HCT116 (cell line): ENCODE measurements at regions not wholly inside any gene's neighbourhood (a gene's known extent, or its start where the extent isn't known, plus 50 kb on each side); places are given as distances from the start of the nearest gene placed in this dataset.

Source experiments
- ATAC-seq: fragments of 200-7000 bp; cut with Tn5 transposase; 2 replicates; pipeline ENCODE4 v1.9.1; 2020; ENCODE audit warnings: mild to moderate bottlenecking, moderate library complexity
- BruUV-seq: library from RNA; stranded (reverse); fragments of 400-500 nt; replicated peaks from 2 replicates; lab custom pipeline; 2021; lab: Mats Ljungman, UMichigan
- CTCF ChIA-PET: fragments of 300-600 bp; sonication (Branson Sonifier 250); formaldehyde crosslinking; loops from one replicate; lab custom pipeline; 2021; ENCODE audit warnings: antibody characterized with exemption; lab: Charles Lee
- POLR2A ChIA-PET: fragments of 300-600, 350-600 bp; sonication (Branson Sonifier 250); formaldehyde crosslinking; loops from one replicate; lab custom pipeline; 2021; ENCODE audit warnings: antibody characterized with exemption; lab: Charles Lee
- RAD21 ChIA-PET, 2 experiments: fragments of 300-600 bp; sonication (Branson Sonifier 250); formaldehyde crosslinking; loops; one replicate each; lab custom pipeline; 2023; ENCODE audit warnings: low total read pairs in 2 of 2; ENCODE audit not compliant: uncharacterized antibody in 2 of 2, unreplicated experiment in 2 of 2, low non-redundant PET in 1 of 2; lab: Charles Lee
- DNase-seq: peaks from one replicate; pipeline ENCODE4 v3.0.0-alpha.2; 2010; ENCODE audit warnings: low read depth, low spot score
- H2AFZ ChIP-seq: fragments of 200-600 bp; shearing (Covaris generic), sonication (generic); 2 replicates; pipeline ENCODE4 v1.6.1; 2017; ENCODE audit warnings: low read depth, mixed run types, mixed read lengths, antibody characterized with exemption, low read length; ENCODE audit not compliant: poor library complexity, severe bottlenecking
- H3K27ac ChIP-seq: 2 replicates; pipeline ENCODE4 v1.5.1; 2012; ENCODE audit warnings: low read depth, low read length
- H3K27me3 ChIP-seq: fragments of 200-600 bp; sonication (generic); 2 replicates; pipeline ENCODE4 v1.6.1; 2016; ENCODE audit warnings: mixed run types, low read length, mixed read lengths; ENCODE audit not compliant: insufficient read depth
- H3K36me3 ChIP-seq, 2 experiments: fragments of 200-500 bp in 1 of 2; fragments of 200-600 bp in 1 of 2; sonication (Bioruptor generic) in 1 of 2; sonication (generic) in 1 of 2; 2 replicates each; pipeline versions ENCODE4 v1.5.1 to v1.6.1; 2014 to 2016; ENCODE audit warnings: low read length in 2 of 2, inconsistent platforms in 1 of 2, mixed read lengths in 1 of 2, mixed run types in 1 of 2; ENCODE audit not compliant: insufficient read depth in 2 of 2, control insufficient read depth in 1 of 2
- H3K4me1 ChIP-seq, 2 experiments: fragments of 200-600 bp in 1 of 2; sonication (generic) in 1 of 2; 2 replicates each; pipeline versions ENCODE4 v1.5.1 to v1.6.1; 2012 to 2017; ENCODE audit warnings: low read length in 2 of 2, inconsistent platforms in 1 of 2, mild to moderate bottlenecking in 1 of 2, mixed read lengths in 1 of 2, mixed run types in 1 of 2, moderate library complexity in 1 of 2; ENCODE audit not compliant: insufficient read depth in 2 of 2, control insufficient read depth in 1 of 2
- H3K4me2 ChIP-seq: fragments of 200-600 bp; sonication (generic); 2 replicates; pipeline ENCODE4 v1.6.1; 2017; ENCODE audit warnings: mixed run types, low read length, mixed read lengths
- H3K4me3 ChIP-seq, 2 experiments: fragments of 200-600 bp in 1 of 2; sonication (generic) in 1 of 2; replicated peaks in 1 of 2; 2 replicates each; pipeline ENCODE4 v1.5.1; 2011 to 2016; ENCODE audit warnings: low read length in 2 of 2, control low read depth in 1 of 2, low read depth in 1 of 2, mild to moderate bottlenecking in 1 of 2, mixed read lengths in 1 of 2, mixed run types in 1 of 2
- H3K79me2 ChIP-seq: fragments of 200-600 bp; sonication (generic); 2 replicates; pipeline ENCODE4 v1.6.1; 2017; ENCODE audit warnings: mild to moderate bottlenecking, mixed run types, low read length, moderate library complexity, mixed read lengths; ENCODE audit not compliant: insufficient read depth
- H3K9ac ChIP-seq: fragments of 200-600 bp; sonication (generic); 2 replicates; pipeline ENCODE4 v1.6.1; 2016; ENCODE audit warnings: low read length, mixed read lengths
- H3K9me2 ChIP-seq: fragments of 200-600 bp; sonication (generic), shearing (Covaris generic); 2 replicates; pipeline ENCODE4 v1.6.1; 2017; ENCODE audit warnings: mixed run types, mild to moderate bottlenecking, moderate library complexity; ENCODE audit not compliant: insufficient read depth
- H3K9me3 ChIP-seq, 2 experiments: fragments of 200-500 bp in 1 of 2; fragments of 200-600 bp in 1 of 2; sonication (Bioruptor generic) in 1 of 2; sonication (generic) in 1 of 2; 2 replicates each; pipeline ENCODE4 v1.6.1; 2014 to 2017; ENCODE audit warnings: low read length in 2 of 2, mixed read lengths in 2 of 2, inconsistent platforms in 1 of 2, low read depth in 1 of 2, mild to moderate bottlenecking in 1 of 2, mixed run types in 1 of 2, moderate library complexity in 1 of 2; ENCODE audit not compliant: control insufficient read depth in 1 of 2, insufficient read depth in 1 of 2
- H4K20me1 ChIP-seq: fragments of 200-600 bp; sonication (generic), shearing (Covaris generic); 2 replicates; pipeline ENCODE4 v1.6.1; 2017; ENCODE audit warnings: mixed run types, mild to moderate bottlenecking, moderate library complexity; ENCODE audit not compliant: insufficient read depth
- CBX3 ChIP-seq: IDR thresholded peaks from 2 replicates; pipeline ENCODE4 v1.6.1; 2012; ENCODE audit warnings: low read depth
- EGR1 ChIP-seq: IDR thresholded peaks from 2 replicates; pipeline ENCODE4 v1.6.1; 2012; ENCODE audit warnings: low read depth
- ELF1 ChIP-seq: IDR thresholded peaks from 2 replicates; pipeline ENCODE4 v1.6.1; 2012; ENCODE audit warnings: low read depth, borderline replicate concordance
- EZH2 ChIP-seq: fragments of 200-600 bp; sonication (generic); IDR thresholded peaks from 2 replicates; pipeline ENCODE4 v1.6.1; 2017; ENCODE audit warnings: antibody characterized with exemption, mixed run types
- EZH2phosphoT487 ChIP-seq: fragments of 200-600 bp; IDR thresholded peaks from 2 replicates; pipeline ENCODE4 v1.6.1; 2018; ENCODE audit warnings: antibody characterized with exemption, borderline replicate concordance
- FOSL1 ChIP-seq: IDR thresholded peaks from 2 replicates; pipeline ENCODE4 v1.6.1; 2012; ENCODE audit warnings: low read depth
- JUND ChIP-seq: IDR thresholded peaks from 2 replicates; pipeline ENCODE4 v1.6.1; 2012
- MAX ChIP-seq: IDR thresholded peaks from 2 replicates; pipeline ENCODE4 v1.6.1; 2012
- POLR2A ChIP-seq: IDR thresholded peaks from 2 replicates; pipeline ENCODE4 v1.7.0; 2011; ENCODE audit warnings: borderline replicate concordance; ENCODE audit not compliant: insufficient read depth, insufficient read length; ENCODE audit errors: extremely low read depth
- POLR2AphosphoS5 ChIP-seq: IDR thresholded peaks from 2 replicates; pipeline ENCODE4 v1.6.1; 2011; ENCODE audit warnings: mild to moderate bottlenecking, low read depth, low read length, moderate library complexity
- RAD21 ChIP-seq: IDR thresholded peaks from 2 replicates; pipeline ENCODE4 v1.6.1; 2012; ENCODE audit warnings: low read depth, mild to moderate bottlenecking
- SP1 ChIP-seq: IDR thresholded peaks from 2 replicates; pipeline ENCODE4 v1.6.1; 2012; ENCODE audit warnings: low read depth
- SRF ChIP-seq: IDR thresholded peaks from 2 replicates; pipeline ENCODE4 v1.6.1; 2012; ENCODE audit warnings: low read depth
- TCF7L2 ChIP-seq: IDR thresholded peaks from 2 replicates; pipeline ENCODE4 v1.7.0; 2011; ENCODE audit warnings: borderline replicate concordance, inconsistent platforms; ENCODE audit not compliant: insufficient read depth, insufficient read length; ENCODE audit errors: extremely low read depth
- ZFX ChIP-seq: fragments of 450-650 bp; IDR thresholded peaks from 2 replicates; pipeline ENCODE4 v1.6.1; 2017
- intact Hi-C: fragments of 100-400 bp; cut with micrococcal nuclease; formaldehyde crosslinking; loops from 2 replicates; pipeline ENCODE4 v1.10.0; 2022
- TF ChIP-seq, protein P1 (sequence below), 3 experiments: fragments of 200-600 bp in 1 of 3; sonication (generic) in 1 of 3; IDR thresholded peaks in 2 of 3; conservative IDR thresholded peaks in 1 of 3; 2 replicates each; pipeline ENCODE4 v1.5.1; 2012 to 2017; ENCODE audit warnings: low read depth in 2 of 3, low read length in 2 of 3, antibody characterized with exemption in 1 of 3, borderline replicate concordance in 1 of 3, control low read depth in 1 of 3, mild to moderate bottlenecking in 1 of 3, mixed read lengths in 1 of 3, mixed run types in 1 of 3, moderate library complexity in 1 of 3; ENCODE audit not compliant: insufficient read depth in 1 of 3
- TF ChIP-seq, protein P2 (sequence below): IDR thresholded peaks from 2 replicates; pipeline ENCODE4 v1.6.1; 2011; ENCODE audit warnings: mild to moderate bottlenecking, low read length, moderate library complexity; ENCODE audit not compliant: insufficient replicate concordance; ENCODE audit errors: extremely low read depth

GRCh38 chr3:73848173-73848906 is 223.6 kb upstream of the PDZRN3 start:
- CTCF ChIA-PET = interaction anchor here (0.8 kb wide), 1 partner anchor 340 kb away, joined by 3 read pairs; no protein-coding TSS in a partner anchor
- no peak for TF ChIP-seq TCF7L2
- TF ChIP-seq, protein P1, sequence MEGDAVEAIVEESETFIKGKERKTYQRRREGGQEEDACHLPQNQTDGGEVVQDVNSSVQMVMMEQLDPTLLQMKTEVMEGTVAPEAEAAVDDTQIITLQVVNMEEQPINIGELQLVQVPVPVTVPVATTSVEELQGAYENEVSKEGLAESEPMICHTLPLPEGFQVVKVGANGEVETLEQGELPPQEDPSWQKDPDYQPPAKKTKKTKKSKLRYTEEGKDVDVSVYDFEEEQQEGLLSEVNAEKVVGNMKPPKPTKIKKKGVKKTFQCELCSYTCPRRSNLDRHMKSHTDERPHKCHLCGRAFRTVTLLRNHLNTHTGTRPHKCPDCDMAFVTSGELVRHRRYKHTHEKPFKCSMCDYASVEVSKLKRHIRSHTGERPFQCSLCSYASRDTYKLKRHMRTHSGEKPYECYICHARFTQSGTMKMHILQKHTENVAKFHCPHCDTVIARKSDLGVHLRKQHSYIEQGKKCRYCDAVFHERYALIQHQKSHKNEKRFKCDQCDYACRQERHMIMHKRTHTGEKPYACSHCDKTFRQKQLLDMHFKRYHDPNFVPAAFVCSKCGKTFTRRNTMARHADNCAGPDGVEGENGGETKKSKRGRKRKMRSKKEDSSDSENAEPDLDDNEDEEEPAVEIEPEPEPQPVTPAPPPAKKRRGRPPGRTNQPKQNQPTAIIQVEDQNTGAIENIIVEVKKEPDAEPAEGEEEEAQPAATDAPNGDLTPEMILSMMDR (IDR thresholded peaks at IDR 0.05 in 2 of 3, conservative IDR thresholded peaks at IDR 0.05 in 1 of 3; ENCODE audit: borderline replicate concordance in 1 of 3, insufficient read depth in 1 of 3, low read depth in 2 of 3, low read length in 2 of 3) = peak in 2 of 3 experiments; percentile 21 to 36; a peak in 2 of 6 replicates
- TF ChIP-seq, all 23 proteins: peak for 1
- no TSS peak for BruUV-seq

GRCh38 chr3:73846951-73847350 is 222.2 kb upstream of the PDZRN3 start:
- ChIA-PET RAD21 (no interaction called here), POLR2A (no interaction called here), CTCF (no interaction called here)
- no peak for ATAC-seq
- H4K20me1 ChIP-seq = no peaks in the 10 kb centered on the region
- intact Hi-C loops = no loop called here
- peaks cover 0 to 20% of the 10 kb centered on the region in 2 experiments; a peak in 2 of 4 replicates for H3K9me3 ChIP-seq
- no peaks in the 10 kb centered on the region for H3K9me2 ChIP-seq
- no peak overlapping the region for H2AFZ ChIP-seq
- H3K4me3 ChIP-seq = no peak overlapping the region
- H3K4me2 ChIP-seq = no peak overlapping the region
- no peak overlapping the region for H3K27ac ChIP-seq
- BruUV-seq = no TSS peak
- H3K36me3 ChIP-seq = no peaks in the 10 kb centered on the region
- no peak overlapping the region for H3K9ac ChIP-seq
- DNase-seq = no peak
- H3K4me1 ChIP-seq = no peaks in the 10 kb centered on the region
- no peaks in the 10 kb centered on the region for H3K79me2 ChIP-seq
- H3K27me3 ChIP-seq = no peaks in the 10 kb centered on the region
- no peak for TF ChIP-seq SRF
- TF ChIP-seq RAD21 = no peak
- no peak for TF ChIP-seq CBX3
- TF ChIP-seq ELF1 = no peak
- no peak for TF ChIP-seq ZFX
- TF ChIP-seq, protein P2, sequence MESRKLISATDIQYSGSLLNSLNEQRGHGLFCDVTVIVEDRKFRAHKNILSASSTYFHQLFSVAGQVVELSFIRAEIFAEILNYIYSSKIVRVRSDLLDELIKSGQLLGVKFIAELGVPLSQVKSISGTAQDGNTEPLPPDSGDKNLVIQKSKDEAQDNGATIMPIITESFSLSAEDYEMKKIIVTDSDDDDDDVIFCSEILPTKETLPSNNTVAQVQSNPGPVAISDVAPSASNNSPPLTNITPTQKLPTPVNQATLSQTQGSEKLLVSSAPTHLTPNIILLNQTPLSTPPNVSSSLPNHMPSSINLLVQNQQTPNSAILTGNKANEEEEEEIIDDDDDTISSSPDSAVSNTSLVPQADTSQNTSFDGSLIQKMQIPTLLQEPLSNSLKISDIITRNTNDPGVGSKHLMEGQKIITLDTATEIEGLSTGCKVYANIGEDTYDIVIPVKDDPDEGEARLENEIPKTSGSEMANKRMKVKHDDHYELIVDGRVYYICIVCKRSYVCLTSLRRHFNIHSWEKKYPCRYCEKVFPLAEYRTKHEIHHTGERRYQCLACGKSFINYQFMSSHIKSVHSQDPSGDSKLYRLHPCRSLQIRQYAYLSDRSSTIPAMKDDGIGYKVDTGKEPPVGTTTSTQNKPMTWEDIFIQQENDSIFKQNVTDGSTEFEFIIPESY = no peak
- TF ChIP-seq TCF7L2 = no peak
- no peak for TF ChIP-seq MAX
- TF ChIP-seq EZH2phosphoT487 = no peak
- TF ChIP-seq JUND = no peak
- no peak for TF ChIP-seq EZH2
- no peak for TF ChIP-seq POLR2A
- no peak for TF ChIP-seq FOSL1
- TF ChIP-seq POLR2AphosphoS5 = no peak
- no peak for TF ChIP-seq SP1
- no peak for TF ChIP-seq EGR1

More at GRCh38 chr3:73848173-73848906, 223.6 kb upstream of the PDZRN3 start:
- ATAC-seq = no peak
- RAD21 ChIA-PET = no interaction called here
- Histone ChIP-seq H2AFZ (no peak overlapping the region), H3K4me2 (no peak overlapping the region), H3K27ac (no peak overlapping the region), H3K27me3 (no peaks in the 10 kb centered on the region), H3K9ac (no peak overlapping the region), H3K4me1 (no peaks in the 10 kb centered on the region), H4K20me1 (no peaks in the 10 kb centered on the region), H3K36me3 (no peaks in the 10 kb centered on the region), H3K9me2 (no peaks in the 10 kb centered on the region), H3K9me3 (peaks cover 0 to 20% of the 10 kb centered on the region in 2 experiments; a peak in 2 of 4 replicates), H3K4me3 (no peak overlapping the region), H3K79me2 (no peaks in the 10 kb centered on the region)
- DNase-seq = no peak
- intact Hi-C loops = no loop called here
- POLR2A ChIA-PET = no interaction called here
